Body of pancreas (tissue), 4 donors: ENCODE measurements at regions not wholly inside any gene's neighbourhood (a gene's known extent, or its start where the extent isn't known, plus 50 kb on each side); places are given as distances from the start of the nearest gene placed in this dataset.

ENCODE experiments used
- ATAC-seq: fragments of 150-250 bp; one replicate; pipeline ENCODE4 v1.9.1; 2016
- DNase-seq, 4 donors: peaks; one replicate each; pipeline ENCODE4 v3.0.0-alpha.2; 2019
- H3K27ac ChIP-seq, 4 donors: fragments of 200-600 bp; sonication (generic); 1 replicate in 3 of 4; 2 replicates in 1 of 4; pipeline versions ENCODE4 v1.5.1 to v1.6.1; 2016 to 2019; ENCODE audit warnings: mild to moderate bottlenecking in 1 of 4, mixed read lengths in 1 of 4, moderate library complexity in 1 of 4
- H3K27me3 ChIP-seq, 2 donors: fragments of 200-600 bp; sonication (generic); one replicate each; pipeline ENCODE4 v1.6.0; 2016; ENCODE audit warnings: mild to moderate bottlenecking in 1 of 2
- H3K36me3 ChIP-seq, 2 donors: fragments of 200-600 bp; sonication (generic); replicated peaks in 1 of 2; 2 replicates each; pipeline ENCODE4 v1.5.1; 2016; ENCODE audit warnings: low read depth in 2 of 2; ENCODE audit not compliant: insufficient read depth in 1 of 2
- H3K4me1 ChIP-seq: fragments of 200-600 bp; sonication (generic); one replicate; pipeline ENCODE4 v1.6.0; 2016
- H3K4me3 ChIP-seq, 2 donors: fragments of 200-600 bp; sonication (generic); 1 replicate in 1 of 2; 2 replicates in 1 of 2; pipeline ENCODE4 v1.5.1; 2016 to 2019
- H3K9me3 ChIP-seq, 3 donors: fragments of 200-600 bp; sonication (generic); 1 replicate in 2 of 3; 2 replicates in 1 of 3; pipeline ENCODE4 v1.5.1; 2016
- POLR2A ChIP-seq, 3 donors: fragments of 450-650 bp; IDR thresholded peaks; one replicate each; pipeline ENCODE4 v1.6.1; 2016; ENCODE audit warnings: antibody characterized with exemption in 3 of 3, mild to moderate bottlenecking in 2 of 3
- WGBS, 2 donors: methylation state at CpG; one replicate each; pipeline ENCODE4 v1.1.5; 2017; 5-methylcytosine and 5-hydroxymethylcytosine counted together
- intact Hi-C: fragments of 100-400 bp; cut with DNase I; formaldehyde crosslinking; loops from one replicate; pipeline ENCODE4 v1.15.1; 2023
- TF ChIP-seq, protein P1 (sequence below), 7 experiments: fragments of 450-650 bp in 4 of 7; fragments of 200-600 bp in 3 of 7; sonication (generic) in 3 of 7; IDR thresholded peaks; one replicate each; pipeline ENCODE4 v1.5.1; 2016 to 2019; ENCODE audit warnings: antibody characterized with exemption in 7 of 7

DNA sequence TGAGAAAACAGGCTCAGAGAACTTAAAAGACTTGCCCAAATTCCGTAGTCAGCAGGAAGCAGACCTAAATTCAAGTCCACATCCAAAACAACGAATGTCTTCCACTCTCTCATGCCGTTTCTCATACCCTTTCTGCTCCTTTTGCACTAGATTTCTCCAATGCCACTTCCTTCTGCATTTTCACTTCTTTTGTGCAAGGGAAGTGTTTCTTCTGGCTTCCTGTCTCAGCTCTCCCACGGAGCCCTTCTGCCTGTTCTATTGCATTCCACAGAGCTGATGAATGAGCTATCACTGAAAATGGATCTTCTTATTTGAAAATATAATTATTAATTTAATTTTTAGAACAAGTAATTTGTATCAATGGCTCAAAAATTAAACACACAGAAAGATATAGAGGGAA is 56.1 kb upstream of the STK24 start:
- TF ChIP-seq POLR2A (IDR thresholded peaks at IDR 0.05), result no peak
- TF ChIP-seq, protein P1, sequence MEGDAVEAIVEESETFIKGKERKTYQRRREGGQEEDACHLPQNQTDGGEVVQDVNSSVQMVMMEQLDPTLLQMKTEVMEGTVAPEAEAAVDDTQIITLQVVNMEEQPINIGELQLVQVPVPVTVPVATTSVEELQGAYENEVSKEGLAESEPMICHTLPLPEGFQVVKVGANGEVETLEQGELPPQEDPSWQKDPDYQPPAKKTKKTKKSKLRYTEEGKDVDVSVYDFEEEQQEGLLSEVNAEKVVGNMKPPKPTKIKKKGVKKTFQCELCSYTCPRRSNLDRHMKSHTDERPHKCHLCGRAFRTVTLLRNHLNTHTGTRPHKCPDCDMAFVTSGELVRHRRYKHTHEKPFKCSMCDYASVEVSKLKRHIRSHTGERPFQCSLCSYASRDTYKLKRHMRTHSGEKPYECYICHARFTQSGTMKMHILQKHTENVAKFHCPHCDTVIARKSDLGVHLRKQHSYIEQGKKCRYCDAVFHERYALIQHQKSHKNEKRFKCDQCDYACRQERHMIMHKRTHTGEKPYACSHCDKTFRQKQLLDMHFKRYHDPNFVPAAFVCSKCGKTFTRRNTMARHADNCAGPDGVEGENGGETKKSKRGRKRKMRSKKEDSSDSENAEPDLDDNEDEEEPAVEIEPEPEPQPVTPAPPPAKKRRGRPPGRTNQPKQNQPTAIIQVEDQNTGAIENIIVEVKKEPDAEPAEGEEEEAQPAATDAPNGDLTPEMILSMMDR (IDR thresholded peaks at IDR 0.05), result no peak
- H3K4me3 ChIP-seq, result no peak overlapping the region
- peaks cover 10% of the 10 kb centered on the region for H3K4me1 ChIP-seq
- H3K27me3 ChIP-seq, result no peaks in the 10 kb centered on the region
- intact Hi-C loops, result no loop called here
- ATAC-seq (no peak), DNase-seq (no peak)
- WGBS, 2 donors, result 61 to 80% methylated on average over 4 of the region's 4 CpGs
- no peak overlapping the region for H3K27ac ChIP-seq
- H3K9me3 ChIP-seq, result no peaks in the 10 kb centered on the region
- H3K36me3 ChIP-seq, result no peaks in the 10 kb centered on the region

DNA sequence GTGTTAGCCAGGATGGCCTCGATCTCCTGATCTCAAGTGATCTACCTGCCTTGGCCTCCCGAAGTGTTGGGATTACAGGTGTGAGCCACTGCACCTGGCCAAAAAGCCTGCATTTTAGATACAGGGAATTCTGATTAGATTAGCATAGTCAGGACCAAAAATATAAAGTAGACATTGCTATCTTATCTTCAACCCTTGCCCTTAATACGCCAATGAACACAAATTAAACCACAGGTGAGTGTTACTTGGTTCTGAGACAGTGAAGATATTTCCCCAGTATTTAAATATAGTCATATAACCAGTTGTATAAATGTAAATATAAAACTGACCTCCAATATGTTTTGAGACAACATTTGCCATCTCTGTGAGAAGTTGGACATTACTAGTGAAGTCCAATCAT is 52.1 kb upstream of the STK24 start:
- DNase-seq (peak in 1 of 4 donors; percentile 18), ATAC-seq (peak; percentile 48)
- 31 to 54% methylated on average over 3 of the region's 3 CpGs for WGBS, 2 donors
- H3K27ac ChIP-seq, result no peak overlapping the region
- H3K27me3 ChIP-seq, result no peaks in the 10 kb centered on the region
- H3K4me3 ChIP-seq, result no peak overlapping the region
- H3K4me1 ChIP-seq, result peaks cover 10% of the 10 kb centered on the region
- intact Hi-C loops, result no loop called here
- no peaks in the 10 kb centered on the region for H3K36me3 ChIP-seq
- TF ChIP-seq POLR2A (IDR thresholded peaks at IDR 0.05), result no peak
- TF ChIP-seq, protein P1 (IDR thresholded peaks at IDR 0.05), result no peak
- no peaks in the 10 kb centered on the region for H3K9me3 ChIP-seq
